HUDEP-2 (cell line): ENCODE measurements at regions not wholly inside any gene's neighbourhood (a gene's known extent, or its start where the extent isn't known, plus 50 kb on each side); places are given as distances from the start of the nearest gene placed in this dataset.
"Not testable (repeated sequence)": the region's sequence is repeated elsewhere in the genome, so short reads cannot be mapped to it uniquely, and the experiment has no call there.

Source experiments
- DNase-seq, 76 experiments: peaks; one replicate each; lab custom pipeline; 2025; ENCODE audit not compliant: unreplicated experiment in 76 of 76; lab: John Stamatoyannopoulos, UW

DNA sequence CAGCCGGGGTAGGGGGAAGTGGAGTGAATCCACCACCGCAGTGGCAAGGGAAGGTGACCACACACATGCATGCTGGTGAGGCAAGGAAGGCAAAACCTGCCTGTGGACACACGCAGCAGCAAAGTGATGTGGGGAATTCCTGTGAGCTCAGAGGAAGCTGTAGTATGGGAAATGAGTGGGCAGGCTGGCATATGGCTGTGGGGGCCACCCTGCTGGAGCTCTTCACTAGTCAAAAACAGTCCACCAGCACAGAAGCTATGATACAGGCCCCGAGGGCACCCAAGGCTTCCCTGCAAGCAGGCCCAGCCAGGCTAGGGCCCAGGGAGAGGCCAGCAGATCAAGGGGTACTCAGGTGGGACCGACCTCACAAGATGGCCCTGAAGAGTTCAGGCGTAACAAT is 239.1 kb downstream of the CHM start:
- no peak for DNase-seq

DNA sequence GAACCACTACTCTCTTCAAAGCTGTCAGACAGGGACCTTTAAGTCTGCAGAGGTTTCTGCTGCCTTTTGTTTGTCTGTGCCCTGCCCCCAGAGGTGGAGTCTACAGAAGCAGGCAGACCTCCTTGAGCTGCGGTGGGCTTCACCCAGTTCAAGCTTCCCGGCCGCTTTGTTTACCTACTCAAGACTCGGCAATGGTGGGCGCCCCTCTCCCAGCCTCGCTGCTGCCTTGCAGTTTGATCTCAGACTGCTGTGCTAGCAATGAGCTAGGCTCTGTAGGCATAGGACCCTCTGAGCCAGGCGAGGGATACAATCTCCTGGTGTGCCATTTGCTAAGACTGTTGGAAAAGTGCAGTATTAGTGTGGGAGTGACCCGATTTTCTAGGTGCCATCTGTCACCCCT is 275.0 kb downstream of the CHM start:
- not testable (repeated sequence) for DNase-seq

DNA sequence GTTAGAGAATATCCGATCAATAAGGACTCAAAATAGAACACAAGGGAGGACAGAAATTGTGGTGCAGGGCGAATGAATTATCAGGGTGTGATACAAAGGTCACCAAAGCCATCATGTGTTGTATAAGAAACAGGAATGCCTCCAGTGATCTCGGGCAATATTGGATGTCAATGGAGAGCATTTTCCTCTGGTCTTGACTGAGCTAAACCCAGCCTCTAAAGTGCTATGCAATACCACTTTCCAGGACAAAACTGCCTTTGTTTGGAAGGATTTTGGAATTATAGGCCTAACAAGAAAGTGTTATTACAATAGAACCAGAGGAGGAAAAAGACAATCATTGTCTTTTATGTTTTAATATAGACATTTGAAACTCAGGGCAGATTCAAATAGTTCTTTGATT is 281.7 kb downstream of the CHM start:
- DNase-seq: no peak

DNA sequence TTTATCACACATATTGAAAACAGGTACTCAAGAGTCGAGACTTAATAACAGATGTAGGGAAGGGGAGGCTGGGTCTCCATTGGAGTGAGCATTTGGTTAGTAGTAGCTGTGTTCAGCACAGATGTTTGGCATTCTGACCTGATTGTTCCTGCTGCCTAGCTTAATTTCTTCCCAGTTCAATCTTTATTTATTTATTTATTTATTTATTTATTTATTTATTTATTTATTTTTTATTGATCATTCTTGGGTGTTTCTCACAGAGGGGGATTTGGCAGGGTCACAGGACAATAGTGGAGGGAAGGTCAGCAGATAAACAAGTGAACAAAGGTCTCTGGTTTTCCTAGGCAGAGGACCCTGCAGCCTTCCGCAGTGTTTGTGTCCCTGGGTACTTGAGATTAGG is 324.3 kb downstream of the CHM start:
- not testable (repeated sequence) for DNase-seq

DNA sequence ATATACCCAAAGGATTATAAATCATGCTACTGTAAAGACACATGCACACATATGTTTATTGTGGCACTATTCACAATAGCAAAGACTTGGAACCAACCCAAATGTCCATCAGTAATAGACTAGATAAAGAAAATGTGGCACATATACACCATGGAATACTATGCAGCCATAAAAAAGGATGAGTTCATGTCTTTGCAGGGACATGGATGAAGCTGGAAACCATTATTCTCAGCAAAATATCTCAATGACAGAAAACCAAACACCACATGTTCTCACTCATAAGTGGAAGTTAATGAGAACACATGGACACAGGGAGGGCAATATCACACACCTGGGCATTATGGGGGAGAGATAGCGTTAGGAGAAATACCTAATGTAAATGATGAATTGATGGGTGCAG is 323.8 kb upstream of the POF1B start:
- DNase-seq: not testable (repeated sequence)

DNA sequence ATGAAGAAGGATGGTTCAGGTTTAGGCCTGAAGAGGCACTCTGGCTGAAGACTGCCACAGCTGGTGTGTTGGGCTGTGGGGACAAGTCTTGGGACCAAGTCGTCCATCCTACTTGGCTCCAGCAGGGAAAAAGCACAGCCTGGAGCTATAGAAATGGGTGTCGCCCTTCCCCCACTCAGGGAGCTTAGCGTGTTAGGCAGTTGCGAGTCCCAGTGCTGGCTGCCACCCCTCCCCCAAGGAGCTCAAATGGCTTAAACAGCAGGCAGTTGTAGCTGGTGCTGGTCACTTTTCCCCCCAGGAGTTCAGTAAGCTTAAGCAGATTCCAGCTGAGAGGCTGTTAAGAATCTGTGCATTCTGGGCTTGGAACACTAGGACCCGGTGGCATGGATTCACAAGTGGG is 319.5 kb upstream of the POF1B start:
- DNase-seq: no peak

DNA sequence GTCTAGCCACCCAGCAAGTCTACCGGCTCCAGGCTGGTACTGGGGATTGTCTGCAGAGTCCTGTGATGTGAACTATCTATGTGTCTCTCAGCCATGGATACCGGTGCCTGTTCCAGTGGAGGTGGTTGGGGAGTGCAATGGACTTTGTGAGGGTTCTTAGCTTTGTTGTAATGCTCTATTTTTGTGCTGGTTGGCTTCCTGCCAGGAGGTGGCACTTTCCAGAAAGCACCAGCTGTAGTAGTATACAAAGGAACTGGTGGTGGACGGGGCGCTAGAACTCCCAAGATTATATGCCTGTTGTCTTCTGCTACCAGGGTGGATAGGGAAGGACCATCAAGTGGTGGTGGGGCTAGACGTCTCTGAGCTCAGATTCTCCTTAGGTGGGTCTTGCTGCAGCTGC is 306.4 kb upstream of the POF1B start:
- DNase-seq: no peak

DNA sequence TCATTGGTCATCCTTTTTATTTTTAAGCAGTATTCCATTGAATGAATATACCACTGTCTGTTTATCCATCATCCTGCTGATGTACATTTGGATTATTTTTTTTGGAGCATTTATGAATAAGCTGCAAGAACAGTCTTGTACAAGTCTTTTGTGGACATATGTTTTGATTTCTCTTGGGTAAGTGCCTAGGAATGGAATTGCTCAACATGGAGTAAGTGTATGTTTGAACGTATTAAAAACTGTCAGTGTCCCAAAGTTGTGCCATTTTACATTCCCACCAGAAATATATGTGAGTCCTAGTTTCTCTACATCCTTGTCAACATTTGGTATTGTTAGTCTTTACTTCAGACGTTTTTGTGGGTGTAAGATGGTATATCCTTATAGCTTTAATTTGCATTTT is 287.0 kb upstream of the POF1B start:
- no peak for DNase-seq

DNA sequence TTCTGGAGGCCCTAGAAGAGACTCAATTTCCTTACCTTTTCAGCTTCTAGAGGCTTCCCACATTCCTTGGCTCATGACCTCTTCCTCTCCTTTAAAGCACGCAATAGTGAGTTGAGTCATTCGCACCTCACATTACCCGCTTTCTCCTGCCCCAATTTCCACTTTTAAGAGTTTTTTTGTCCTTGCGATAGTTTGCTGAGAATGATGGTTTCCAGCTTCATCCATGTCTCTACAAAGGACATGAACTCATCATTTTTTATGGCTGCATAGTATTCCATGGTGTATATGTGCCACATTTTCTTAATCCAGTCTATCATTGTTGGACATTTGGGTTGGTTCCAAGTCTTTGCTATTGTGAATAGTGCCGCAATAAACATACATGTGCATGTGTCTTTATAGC is 284.5 kb upstream of the POF1B start:
- not testable (repeated sequence) for DNase-seq

DNA sequence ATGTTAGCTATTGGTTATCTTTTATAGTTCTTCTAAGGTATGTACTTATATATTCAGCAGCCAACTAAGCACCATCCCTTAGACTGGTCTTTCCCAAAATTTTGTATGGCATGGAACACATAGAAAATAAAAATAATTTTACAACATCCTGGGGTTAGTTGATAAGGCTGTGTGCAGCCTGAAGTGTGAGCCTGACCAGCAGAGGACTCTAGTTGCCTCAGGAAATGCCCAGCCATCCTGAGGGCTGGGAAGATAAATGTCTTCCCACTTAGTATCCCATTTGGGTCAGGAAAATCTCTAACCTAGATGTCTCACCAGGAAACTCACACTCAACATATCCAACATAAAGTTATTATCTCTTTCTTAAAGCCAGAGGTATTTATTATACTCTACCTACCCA is 251.4 kb upstream of the POF1B start:
- DNase-seq: no peak

DNA sequence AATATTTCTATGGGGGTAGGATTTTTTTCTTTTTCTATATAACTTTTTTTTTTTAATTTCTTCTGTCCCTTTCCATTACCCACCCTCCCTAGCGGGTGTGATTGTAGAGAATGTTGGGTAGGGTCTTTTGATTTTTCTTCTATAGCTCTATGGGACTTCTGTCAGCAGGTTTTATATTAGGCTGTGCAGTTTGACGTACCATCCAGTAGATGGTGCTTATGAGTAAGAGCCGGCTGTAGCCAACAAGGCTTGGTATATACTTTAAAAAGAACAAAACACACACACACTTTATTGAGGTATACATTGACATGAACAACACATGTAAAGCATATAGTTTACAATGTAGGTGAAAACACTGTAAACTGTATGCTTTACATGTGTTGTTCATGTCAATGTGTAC is 247.9 kb upstream of the POF1B start:
- DNase-seq: no peak

DNA sequence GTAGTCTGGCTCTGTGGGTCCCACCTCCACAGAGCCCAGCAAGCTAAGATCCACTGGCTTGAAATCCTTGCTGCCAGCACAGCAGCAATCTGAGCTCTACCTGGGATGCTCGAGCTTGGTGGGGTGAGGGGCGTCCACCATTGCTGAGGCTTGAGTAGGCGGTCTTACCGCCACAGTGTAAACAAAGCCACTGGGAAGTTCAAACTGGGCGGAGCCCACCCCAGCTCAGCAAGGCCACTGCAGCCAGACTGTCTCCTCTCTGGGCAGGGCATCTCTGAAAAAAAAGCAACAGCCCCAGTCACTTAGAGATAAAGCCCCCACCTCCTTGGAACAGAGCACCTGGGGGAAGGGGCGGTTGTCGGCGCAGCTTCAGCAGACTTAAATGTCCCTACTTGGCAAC is 243.2 kb upstream of the POF1B start:
- DNase-seq: no peak

DNA sequence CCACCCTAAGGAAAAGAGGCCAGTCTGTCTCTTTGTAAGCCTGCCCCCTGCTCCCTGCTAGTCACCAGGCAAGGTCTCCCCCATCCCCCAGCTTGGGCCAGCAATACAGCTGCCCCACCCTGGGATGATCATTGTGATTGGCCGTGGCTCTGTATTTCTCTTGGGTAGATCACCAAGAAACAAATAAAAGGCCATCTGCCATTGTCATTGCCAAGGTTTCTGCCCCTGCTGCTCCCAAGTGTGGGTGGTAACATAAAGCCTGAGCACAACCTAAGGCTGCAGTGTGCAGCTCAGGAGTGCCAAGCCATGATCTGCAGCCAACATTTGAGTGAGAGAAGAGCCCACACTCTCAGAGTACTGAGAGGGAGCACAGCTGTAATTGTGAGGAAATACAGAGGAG is 241.0 kb upstream of the POF1B start:
- DNase-seq: no peak

DNA sequence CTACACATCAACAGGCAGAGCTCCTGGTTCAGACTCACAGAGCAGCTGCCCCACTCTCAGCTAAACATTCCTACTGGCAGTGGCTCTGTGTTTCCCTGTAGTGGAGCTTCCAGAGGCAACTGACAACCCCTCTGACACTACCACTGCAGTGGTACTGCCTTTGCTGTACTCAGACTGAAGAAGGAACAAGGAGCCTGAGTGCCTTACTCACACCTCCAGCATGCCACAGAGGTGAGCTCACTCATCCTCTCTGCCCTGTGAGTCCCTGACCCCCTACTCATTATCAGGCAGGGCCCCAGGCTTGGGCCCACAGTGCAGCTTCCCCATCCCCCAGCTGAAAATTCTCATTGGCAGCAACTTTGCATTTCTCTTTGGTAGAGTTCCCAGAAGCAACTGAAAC is 240.5 kb upstream of the POF1B start:
- no peak for DNase-seq

DNA sequence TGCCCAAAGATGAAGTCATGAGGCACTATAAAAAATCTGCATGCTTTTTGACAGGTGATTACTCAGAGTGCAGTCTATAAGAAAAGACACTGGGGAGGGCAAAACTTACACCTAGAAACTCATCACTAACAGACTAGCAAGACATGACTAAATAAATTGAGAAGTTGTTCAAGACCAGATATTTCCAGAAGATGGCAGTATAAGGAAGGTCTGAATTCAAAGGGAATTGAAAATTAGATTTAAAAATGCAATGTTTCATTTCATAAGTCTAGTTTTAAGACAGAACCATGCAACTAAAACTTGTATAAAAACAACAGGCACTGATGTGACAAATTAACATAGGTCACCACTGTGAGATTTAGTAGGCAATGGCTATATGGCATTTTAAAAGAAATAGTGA is 232.5 kb upstream of the POF1B start:
- peak in 5 of 76 experiments; percentile 0 to 4 (median 0) for DNase-seq

DNA sequence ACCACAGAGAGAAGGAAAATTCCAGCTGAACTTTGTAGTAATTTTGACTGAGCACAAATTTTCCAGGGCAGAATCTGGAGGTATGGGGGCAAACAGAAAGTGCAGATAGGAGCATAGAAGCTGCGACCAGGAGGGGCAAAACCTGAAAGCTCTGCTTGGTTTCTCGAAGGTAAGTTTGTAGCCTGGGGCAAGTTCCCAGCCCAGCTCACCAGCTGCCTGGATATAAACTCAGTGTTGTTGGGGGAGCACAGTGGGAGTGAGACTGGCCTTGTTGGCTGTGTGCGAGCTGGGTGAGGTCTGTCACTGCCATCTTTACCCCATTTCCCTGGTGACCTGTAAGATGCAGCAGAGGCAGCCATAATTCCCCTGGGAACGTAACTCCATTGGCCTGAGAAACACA is 213.5 kb upstream of the POF1B start:
- no peak for DNase-seq

DNA sequence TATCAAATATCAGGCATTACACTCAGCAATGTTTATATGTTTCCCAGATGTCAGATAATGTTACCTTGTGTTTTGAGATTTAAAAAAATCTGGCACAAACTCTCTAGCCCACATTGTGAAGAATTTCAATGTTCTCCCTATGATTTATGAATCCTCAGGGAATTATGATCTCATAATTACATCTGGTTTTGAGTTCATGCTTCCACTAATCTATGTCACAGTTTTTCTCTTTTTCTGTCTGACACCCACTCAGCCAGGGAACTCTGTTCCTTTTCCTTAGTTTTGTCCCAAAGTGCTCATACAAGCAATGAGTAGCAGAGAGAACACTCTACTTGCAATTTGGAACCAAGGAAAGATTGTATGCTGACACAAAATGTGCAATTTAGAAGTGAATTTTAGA is 212.1 kb upstream of the POF1B start:
- no peak for DNase-seq

DNA sequence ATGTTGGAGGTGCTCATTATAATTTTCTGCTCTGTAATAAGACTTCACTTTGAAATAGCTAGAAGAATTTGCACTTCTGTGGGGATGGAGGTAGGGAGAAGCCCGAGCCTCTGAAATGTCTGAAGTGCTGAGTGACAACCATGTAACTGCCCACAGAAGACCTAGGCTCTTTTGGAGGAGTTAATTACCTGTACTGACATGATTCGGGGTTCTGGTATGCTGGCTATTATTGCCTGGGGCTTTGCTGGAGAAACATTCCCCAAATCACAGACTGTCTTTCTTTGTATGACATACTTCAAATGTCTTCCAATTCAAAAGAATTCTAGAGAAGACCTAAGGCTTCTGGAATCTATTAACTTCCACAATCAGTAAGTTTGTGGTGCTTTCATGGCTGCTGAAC is 211.2 kb upstream of the POF1B start:
- no peak for DNase-seq

DNA sequence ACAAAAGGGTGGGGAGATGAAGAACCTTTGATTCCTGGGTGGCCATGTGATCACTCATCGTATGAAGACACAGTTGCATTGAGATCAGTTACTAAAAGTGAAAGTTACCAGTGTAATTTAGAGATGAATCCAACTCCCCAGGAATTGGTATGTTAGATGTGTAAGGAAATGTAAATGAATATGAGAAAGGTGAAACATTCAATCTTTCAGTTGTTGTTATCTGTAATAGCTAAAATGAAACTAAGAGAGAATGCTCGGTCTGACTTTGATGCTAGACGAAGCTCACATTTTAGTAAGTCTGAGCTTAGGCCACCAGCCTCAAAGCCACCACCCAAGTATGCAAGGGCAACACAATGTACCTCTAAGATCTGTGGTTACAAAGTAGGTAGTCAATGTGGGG is 194.3 kb upstream of the POF1B start:
- DNase-seq: no peak

DNA sequence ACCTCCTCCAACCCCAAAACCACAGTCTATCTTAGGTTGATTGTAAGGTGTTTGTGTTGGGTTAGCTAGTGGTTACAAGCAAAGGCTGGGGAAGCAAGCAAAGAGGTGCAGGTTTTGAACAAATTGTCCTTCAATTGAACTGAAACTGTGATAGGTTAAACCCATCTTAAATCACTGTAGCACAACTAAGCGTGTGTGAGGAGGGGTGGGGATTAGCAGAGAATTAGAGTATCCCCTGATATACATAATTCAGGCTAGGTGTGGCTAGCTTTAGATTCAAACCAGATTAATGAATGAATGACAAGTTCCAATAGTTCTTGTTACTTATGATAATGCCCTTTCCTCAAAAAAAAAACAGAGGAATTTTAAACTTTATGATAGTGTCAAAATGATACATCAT is 191.0 kb upstream of the POF1B start:
- DNase-seq: no peak

DNA sequence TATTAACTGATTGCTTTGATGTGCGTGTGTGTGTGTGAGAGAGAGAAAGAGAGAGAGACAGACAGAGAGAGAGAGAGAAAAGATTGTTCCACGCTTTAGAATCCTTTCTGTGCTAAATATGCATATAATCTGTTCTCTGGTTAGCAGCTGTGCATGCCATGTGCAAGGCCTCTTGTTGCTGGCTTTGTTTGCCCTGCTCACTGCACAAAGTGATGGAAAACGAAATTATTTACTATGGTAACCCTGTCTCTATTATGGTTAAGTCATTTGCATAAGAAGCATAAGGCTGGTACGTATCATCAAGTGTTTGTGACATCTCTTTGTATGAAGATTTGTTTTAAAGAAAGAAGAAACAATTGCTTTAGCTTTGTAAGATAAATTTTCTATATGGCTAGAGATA is 190.2 kb upstream of the POF1B start:
- no peak for DNase-seq

DNA sequence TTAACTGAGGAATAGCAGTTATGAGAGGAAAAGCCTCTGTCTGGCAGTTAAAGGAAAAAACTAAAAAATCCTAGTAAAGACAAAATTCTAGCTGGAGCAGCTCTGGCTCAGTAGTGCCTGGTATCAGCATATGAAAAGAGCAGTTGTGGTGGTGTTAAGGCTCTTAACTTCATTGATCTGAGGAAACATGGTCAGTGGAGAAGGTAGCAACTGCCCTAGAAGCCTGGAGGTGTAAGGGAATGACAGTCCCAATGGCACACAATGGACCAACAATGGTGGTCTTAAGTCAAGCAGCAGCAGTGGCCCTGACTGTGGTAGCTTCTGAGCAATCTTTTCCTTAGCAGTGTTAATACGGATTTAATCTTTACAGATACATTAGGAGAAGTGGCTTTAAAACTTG is 189.6 kb upstream of the POF1B start:
- no peak for DNase-seq

DNA sequence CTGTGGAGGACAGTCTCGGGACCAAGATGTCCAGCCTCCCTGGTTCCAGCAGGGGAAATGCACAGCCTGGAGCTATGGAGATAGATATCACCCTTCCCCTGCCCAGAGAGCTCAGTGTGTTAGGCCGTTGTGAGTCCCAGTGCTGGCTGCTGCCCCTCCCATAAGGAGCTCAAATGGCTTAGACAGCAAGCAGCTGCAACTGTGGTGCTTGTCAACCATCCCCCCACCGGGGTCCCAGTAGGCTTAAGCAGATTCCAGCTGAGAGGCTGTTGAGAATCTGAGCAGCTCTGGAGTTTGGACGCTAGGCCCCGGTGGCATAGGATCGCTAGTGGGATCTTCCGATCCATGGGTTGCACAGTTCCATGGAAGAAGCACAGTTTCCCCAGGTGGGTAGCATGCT is 181.8 kb upstream of the POF1B start:
- DNase-seq: no peak

DNA sequence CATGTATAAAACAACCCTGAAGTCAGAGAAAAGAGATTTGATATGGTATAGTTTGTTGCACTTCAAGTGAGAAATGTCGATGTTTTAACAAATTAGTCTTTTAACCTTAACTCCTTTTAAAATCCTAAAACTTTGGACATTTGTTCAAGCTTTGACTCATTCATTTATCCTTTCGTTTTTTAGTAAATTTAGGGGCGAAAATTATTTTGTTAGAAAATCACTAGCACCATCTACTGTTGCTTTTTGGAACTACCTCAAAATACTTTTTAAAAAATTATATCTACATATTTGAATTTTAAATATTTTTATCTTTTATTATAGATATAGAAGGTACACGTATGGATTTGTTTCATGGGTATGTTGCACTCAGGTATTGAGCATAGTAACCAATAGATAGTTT is 165.1 kb upstream of the POF1B start:
- DNase-seq: no peak
